Stimulated activated CD8-positive, alpha-beta memory T cell treated with anti-CD3 and anti-CD28 coated beads, Interleukin-15, amount 100 ng/mL, for 48 hours (primary cell): ENCODE measurements at regions not wholly inside any gene's neighbourhood (a gene's known extent, or its start where the extent isn't known, plus 50 kb on each side); places are given as distances from the start of the nearest gene placed in this dataset.

Source experiments
- DNase-seq, 2 donors: peaks; one replicate each; pipeline ENCODE4 v3.0.0-alpha.2; 2020; ENCODE audit warnings: low read depth in 2 of 2

GRCh38 chr21:40901691-40902090 lies 54.7 kb upstream of the DSCAM start:
- DNase-seq, result no peak

DNA sequence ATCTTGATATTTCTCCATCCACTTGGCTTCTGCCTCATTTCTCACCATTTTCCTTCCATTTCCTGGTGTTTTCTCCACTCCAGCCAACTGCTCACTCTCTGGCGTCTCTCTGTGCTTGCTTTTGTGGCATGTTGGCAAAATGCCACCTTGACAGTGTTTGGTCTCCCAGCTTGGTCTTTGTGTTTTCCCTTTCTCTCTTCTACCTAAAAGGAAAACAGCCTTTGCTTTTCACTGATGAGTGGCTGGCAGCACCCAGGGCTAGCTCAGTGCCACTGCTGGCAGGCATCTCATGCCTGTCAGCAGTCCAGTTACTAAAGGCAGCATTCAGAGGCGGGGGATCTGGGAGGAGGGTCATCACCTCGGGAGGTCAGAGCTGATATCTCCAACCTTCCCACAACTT lies 55.3 kb upstream of the DSCAM start:
- DNase-seq, result no peak

GRCh38 chr21:40902993-40903392 lies 56.0 kb upstream of the DSCAM start:
- no peak for DNase-seq

DNA sequence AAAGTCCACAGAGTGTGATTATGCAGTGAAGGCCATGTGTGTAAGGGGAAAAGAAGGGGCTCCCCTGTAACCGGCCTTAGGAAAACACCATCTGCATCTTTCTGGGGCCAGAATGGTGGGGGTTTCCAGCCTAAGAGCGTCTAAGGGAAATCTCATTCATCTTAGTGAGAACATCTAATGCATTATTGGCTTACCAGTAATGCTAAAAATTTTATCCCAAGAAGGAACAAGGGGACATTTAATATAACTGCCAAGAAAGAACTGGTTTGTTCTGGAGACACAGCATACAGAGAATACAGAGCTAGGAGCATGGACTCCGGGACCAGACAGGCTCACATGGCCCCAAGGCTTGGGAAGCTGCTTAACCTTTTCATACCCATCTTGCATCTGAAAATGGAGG lies 58.3 kb upstream of the DSCAM start:
- DNase-seq, result no peak

DNA sequence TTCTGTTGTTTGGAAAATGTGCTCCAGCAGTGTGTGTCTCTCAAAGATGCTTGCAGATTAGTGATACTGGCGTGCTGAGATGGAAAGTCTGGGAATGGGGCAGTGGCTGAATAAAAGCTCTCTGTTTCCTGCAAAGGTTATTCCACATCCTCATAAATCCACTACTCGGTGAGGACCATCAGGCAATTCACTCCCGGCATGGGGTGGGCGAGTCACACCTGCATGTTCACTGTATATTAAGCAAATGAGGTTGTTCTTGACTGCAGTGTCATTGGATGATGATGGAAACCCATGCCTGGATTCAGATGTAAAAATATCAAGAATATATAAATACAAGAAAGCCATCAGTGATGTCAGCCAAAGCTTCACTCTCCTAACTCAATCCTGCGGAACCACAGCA lies 65.4 kb upstream of the DSCAM start:
- DNase-seq, result no peak

GRCh38 chr21:40915114-40915513 lies 68.2 kb upstream of the DSCAM start:
- no peak for DNase-seq

DNA sequence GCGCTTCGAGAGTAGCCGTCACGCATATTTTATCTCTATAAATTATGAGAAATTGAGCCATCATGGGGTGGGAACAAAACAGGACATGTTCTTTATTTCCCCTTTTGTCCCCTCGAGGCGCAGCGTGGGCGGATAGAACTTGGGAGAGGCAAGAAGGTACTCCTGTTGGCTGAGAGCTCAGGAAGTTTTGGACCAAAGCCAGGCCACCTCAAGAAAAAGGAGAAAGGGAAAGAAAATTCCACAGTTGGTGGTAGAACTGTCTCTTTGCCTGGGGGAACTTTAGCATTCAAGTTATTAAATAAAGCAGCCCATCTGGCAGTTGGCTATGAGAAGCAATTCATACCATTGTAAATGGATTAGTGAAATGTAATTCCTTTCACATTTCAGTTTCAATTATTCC lies 76.4 kb upstream of the DSCAM start:
- no peak for DNase-seq

GRCh38 chr21:40923901-40924300 lies 76.9 kb upstream of the DSCAM start:
- DNase-seq, result no peak

GRCh38 chr21:40924641-40925040 lies 77.7 kb upstream of the DSCAM start:
- DNase-seq, result no peak

DNA sequence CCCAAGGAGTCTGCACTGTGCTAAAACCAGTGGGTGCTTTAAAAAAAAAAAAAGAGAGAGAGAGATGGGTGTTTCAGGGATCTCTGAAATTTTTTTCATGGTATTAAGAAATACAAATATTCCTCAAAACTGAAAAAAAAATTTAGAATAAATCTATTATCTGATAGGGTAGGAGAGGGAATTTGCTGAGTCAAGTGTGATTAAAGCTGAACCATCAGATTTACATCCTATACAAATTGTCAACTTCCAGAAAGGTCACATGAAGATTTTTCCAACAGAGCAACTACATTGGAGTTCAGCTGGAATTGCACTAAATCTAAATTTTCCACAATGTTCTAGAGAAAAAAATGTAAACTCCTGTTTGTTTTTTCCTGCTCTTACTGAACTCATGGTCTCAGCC lies 79.3 kb upstream of the DSCAM start:
- no peak for DNase-seq

DNA sequence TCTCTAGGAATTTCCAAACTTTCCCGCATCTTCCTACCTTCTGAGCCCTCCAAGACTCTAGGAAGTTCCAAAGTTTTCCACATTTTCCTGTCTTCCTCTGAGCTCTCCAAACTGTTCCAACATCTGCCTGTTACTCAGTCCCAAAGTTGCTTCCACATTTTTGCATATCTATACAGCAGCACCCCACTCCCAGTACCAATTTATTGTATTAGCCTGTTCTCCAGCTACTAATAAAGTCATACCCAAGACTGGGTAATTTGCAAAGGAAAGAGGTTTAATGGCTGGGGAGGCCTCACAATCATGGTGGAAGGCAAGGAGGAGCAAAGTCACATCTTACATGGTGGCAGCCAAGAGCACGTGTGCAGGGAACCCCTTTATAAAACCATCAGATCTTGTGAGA lies 82.9 kb upstream of the DSCAM start:
- DNase-seq, result no peak

DNA sequence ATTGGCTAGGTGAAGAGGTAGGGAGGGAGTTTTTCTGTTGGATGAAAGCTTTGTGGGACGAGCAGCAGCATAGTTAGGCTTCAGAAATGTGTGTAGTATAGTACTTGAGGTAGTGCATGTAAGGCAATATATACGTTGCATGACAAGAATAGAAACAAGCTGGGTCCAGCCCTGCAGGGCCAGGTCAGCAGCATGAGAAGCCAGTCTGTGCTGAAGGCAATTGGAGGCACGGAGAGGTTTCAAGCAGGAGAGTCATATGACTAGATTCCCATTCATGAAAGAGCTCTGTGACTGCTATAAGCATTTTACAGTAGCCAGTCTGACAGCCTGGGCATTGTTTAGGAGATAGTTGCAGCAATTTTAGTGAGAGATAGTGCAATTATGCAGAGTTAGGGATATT lies 84.2 kb upstream of the DSCAM start:
- no peak for DNase-seq

- DNase-seq, result no peak
Measured at GRCh38 chr21:40936178-40936577, 89.2 kb upstream of the DSCAM start.

- no peak for DNase-seq
Measured at GRCh38 chr21:40936771-40937261, 89.9 kb upstream of the DSCAM start.

GRCh38 chr21:40938078-40938477 lies 91.1 kb upstream of the DSCAM start:
- no peak for DNase-seq

GRCh38 chr21:40938611-40939010 lies 91.7 kb upstream of the DSCAM start:
- no peak for DNase-seq

- no peak for DNase-seq
Measured at GRCh38 chr21:40947713-40948112, 100.8 kb upstream of the DSCAM start.

GRCh38 chr21:40950970-40951369 lies 104.0 kb upstream of the DSCAM start:
- no peak for DNase-seq

- no peak for DNase-seq
Measured at GRCh38 chr21:40952551-40953323, 105.8 kb upstream of the DSCAM start.

DNA sequence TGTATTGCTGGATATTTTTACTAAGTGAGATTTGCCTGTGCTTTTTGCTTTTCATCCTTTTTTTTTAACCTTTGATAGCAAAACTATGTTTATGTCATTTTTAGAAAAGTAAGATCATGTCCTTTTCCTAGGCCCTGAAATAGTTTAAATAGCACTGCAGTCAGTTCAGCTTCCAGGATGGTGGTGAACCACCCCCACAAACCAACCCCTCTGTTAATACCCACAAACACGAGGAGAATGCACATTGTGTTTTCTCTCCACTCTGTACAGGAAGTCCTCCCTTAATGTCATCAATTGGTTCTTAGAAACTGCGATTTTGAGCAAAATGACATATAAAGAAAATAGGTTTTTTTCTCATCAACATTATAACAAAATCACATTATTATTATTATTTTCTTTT lies 117.7 kb upstream of the DSCAM start:
- DNase-seq, result no peak

DNA sequence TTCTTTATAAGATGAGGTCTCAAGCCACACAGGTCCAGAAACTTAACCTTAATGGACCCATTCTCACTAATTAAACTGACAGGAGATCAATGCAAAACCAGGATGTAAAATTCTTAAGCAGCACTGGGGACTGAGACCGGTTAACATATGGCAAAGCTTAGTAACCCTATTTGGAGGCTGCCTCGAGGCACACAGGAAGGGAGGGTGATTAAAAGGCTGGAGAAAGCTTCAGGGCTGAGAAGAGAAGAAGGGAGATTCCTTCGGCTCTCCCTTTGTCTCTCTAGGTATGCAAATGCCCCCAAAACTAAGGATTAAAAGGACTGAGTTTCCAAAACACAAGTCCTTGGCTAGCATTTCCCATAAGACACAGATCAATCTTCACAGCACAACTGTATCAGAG lies 120.8 kb upstream of the DSCAM start:
- no peak for DNase-seq

GRCh38 chr21:40972151-40972550 lies 125.2 kb upstream of the DSCAM start:
- no peak for DNase-seq

DNA sequence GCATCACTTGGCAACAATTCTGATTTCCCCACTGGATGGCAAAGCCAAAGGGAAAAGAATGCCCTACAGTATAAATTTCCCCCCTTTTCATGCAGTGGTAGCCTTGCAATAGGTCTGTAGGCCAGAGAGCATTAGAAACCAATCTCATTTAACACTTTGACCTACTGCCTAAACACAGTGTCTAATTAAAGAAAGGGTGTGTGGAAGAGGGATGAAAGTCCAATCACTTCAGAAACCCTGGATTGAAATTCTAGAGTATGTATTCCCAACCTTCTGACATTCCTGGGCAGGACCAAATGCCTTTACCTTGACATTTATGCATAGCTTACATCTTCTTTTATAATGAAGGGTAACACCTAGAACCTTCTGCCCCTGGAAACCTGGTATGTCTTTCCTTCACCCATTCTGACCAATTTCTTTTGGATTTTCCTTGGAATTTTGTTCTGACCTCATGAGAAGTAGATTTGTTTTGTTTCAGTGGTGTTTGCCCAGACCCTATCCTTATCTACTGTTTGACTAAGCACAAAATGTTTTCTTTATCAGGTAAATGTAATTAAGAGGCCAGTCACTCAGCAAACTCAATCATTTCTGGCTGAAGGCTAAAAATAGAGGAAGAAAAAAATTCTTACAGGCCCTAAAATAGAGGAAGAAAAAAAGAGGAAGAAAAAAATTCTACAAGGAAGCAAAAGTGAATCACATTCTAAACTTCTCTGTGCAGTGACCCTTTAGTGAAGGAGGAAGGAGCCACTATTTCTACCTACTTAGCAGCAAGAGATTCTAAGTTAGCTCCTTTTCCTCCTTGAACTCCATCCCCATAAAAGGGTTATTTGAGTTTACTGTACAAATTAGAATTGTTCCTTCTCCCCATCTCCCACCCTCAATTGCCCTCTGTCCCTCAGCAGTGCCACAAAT lies 129.5 kb upstream of the DSCAM start:
- no peak for DNase-seq
